GM12864 (cell line): ENCODE measurements at regions not wholly inside any gene's neighbourhood (a gene's known extent, or its start where the extent isn't known, plus 50 kb on each side); places are given as distances from the start of the nearest gene placed in this dataset.
"Not testable (repeated sequence)": the region's sequence is repeated elsewhere in the genome, so short reads cannot be mapped to it uniquely, and the experiment has no call there.

ENCODE experiments used
- DNase-seq: peaks from one replicate; pipeline ENCODE4 v3.0.0-alpha.2; 2011; ENCODE audit warnings: low read depth
- H3K4me3 ChIP-seq: 2 replicates; pipeline ENCODE4 v1.5.1; 2011; ENCODE audit warnings: mild to moderate bottlenecking, low read depth, low read length, control low read depth
- TF ChIP-seq, protein P1 (sequence below): IDR thresholded peaks from 2 replicates; pipeline ENCODE4 v1.5.1; 2011; ENCODE audit warnings: low read depth, mild to moderate bottlenecking, moderate library complexity, low read length, control low read depth, inconsistent platforms; ENCODE audit errors: missing control alignments

DNA sequence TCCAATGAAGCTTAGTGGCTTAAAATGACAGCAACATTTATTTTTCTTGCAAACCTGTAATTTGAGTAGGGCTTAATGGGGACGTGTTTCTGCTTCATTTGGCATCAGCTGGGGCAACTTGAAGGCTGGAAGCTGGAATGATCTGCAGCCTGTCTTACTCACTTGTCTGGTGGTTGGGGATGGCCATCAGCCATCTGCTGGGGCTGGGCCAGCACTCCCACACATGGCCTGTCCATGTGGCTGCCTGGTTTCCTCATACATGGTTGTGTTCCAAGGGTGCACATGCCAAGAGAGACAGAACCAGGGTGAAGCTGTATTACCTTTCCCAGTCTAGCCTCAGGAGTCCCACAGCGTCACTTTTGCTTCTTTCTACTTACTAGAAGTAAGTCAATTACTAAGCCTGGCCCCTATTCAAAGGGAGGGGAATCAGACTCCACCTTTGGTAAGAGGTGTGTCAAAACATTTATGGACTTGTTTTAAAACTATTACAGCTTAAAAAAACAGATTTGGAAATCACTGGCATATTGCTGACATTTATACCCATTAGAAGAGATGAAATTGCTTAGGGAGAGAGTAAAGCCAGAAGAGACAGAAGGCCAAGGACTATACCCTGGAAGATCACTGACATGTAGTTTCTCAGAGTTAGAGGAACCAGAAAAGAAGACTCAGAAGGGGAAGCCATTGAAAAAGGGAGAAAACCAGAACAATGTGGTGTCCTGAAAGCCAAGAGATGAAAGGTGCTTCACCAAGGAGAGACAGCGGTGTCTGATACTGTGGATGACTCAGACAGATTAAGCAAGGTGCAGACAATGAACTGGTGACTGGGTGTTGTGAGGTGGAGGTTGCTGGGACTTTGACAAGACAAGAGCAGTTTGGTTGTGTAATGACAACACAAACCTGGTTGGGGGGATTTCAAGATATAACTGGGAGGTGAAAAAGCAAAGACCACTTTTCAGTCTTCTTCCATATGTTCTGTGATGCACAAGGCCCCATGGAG is 345.2 kb downstream of the GJA1 start:
- DNase-seq, result no peak
- no peak overlapping the region for H3K4me3 ChIP-seq
- TF ChIP-seq, protein P1, sequence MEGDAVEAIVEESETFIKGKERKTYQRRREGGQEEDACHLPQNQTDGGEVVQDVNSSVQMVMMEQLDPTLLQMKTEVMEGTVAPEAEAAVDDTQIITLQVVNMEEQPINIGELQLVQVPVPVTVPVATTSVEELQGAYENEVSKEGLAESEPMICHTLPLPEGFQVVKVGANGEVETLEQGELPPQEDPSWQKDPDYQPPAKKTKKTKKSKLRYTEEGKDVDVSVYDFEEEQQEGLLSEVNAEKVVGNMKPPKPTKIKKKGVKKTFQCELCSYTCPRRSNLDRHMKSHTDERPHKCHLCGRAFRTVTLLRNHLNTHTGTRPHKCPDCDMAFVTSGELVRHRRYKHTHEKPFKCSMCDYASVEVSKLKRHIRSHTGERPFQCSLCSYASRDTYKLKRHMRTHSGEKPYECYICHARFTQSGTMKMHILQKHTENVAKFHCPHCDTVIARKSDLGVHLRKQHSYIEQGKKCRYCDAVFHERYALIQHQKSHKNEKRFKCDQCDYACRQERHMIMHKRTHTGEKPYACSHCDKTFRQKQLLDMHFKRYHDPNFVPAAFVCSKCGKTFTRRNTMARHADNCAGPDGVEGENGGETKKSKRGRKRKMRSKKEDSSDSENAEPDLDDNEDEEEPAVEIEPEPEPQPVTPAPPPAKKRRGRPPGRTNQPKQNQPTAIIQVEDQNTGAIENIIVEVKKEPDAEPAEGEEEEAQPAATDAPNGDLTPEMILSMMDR, result no peak

DNA sequence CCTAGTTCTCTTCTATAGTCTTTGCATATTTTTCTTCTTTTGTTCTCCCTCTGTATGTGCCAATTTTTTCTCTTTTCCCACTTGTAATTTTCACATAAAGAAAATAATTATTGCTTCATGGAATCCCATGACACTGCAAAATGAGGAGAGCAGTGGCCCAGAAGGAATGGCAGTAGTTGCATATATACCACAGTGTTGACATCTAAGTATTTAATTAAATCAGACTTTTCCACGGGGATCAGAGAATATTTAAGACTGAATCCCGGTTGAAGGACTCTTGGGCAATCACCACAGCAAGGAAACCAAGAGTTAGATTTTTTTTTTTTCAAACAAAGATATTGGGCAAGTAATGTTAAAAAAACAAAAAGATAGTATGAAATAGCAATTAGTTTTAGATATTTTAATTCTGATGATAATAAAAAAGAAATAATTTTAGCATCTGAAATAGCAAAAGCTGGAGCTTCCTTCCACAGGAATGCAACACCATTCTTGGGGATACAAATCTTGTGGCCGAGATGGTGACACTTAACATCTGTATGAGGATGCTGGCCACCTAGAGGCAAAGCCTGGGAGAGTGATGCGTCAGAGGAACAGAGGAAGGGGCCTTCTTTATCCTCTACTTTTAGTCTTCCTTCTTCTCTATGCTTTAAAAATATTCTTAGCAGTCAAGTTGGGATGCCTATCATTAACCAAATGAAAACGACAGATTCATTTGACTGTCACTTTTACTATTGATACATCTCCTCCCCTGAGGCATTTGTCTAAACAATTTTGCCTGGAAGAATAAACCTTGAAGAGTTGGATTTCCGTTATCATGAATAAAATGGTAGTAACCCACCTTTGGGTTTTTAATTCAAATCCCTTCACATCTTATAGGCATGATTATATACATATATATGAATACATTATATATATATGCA is 356.2 kb downstream of the GJA1 start:
- H3K4me3 ChIP-seq, result no peak overlapping the region
- no peak for DNase-seq
- TF ChIP-seq, protein P1, result no peak

DNA sequence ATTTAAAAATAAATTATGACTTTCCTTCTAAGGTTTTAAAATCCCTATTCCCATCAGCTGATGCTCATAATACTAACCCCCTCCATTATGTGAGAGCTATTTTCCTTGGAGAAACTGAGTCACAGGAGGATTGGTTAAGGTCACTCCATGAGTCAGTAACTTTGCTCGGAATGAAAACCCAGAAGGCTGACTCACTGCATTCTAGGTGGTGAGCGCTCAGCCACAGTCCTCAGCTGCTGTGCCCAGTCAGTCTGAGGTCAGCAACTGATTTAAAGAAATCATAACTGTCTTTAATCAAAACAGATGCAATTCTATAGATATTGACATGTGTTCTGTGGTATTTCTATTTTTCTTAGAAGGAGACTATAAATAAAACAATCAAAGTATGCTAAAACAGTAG is 359.2 kb downstream of the GJA1 start:
- TF ChIP-seq, protein P1, result no peak
- DNase-seq, result no peak
- no peak overlapping the region for H3K4me3 ChIP-seq

DNA sequence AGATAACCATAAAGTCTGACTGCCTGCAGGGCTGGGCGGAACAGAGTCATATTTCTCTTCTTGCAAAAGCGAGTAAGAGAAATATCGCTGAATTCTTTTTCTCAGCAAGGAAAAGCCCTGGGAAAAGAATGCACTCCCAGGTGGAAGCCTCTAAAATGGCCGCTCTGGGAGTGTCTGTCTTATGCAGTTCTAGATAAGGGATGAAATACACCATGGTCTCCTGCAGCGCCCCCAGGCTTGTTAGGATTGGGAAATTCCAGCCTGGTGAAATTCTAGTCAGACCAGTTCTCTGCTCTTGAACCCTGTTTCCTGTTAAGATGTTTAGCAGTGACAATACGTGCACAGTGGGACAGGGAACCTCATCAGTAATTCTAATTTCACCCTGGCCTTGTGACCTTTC is 362.2 kb downstream of the GJA1 start:
- H3K4me3 ChIP-seq, DNase-seq: not testable (repeated sequence)

DNA sequence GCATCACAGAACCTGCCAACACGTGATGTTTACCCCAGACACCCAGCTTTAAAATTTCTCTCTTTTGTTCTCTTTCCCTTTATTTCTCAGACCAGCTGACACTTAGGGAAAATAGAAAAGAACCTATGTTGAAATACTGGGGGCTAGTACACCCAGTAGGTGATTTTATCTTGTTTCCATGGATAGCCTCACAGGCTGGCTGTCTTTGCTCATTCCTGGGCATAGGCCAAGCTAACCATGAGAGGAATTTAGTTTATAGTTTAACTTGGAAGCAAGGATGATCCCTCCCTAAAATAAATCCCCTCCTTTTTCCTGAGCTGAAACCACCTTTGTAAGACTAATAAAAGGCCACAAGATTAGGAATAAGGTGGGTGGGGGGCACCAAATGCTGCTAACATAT is 362.7 kb downstream of the GJA1 start:
- not testable (repeated sequence) for H3K4me3 ChIP-seq, DNase-seq

DNA sequence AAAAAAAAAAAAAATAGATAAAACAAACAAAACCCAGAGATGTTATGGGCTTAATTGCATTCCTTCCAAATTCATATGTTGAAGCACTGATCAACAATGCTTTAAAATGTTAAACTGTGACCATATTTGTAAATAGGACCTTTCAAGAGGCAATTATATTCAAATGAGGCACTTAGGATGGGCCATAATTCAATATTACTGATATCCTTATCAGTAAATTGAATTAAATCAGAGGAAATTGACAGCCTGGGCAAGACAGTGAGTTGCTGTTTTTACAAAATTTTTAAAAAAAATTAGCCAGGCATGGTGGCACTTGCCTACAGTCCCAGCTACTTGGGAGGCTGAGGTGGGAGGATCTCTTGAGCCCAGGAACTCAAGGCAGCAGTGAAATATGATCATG is 364.1 kb downstream of the GJA1 start:
- no peak for DNase-seq
- no peak overlapping the region for H3K4me3 ChIP-seq
- TF ChIP-seq, protein P1, result no peak

DNA sequence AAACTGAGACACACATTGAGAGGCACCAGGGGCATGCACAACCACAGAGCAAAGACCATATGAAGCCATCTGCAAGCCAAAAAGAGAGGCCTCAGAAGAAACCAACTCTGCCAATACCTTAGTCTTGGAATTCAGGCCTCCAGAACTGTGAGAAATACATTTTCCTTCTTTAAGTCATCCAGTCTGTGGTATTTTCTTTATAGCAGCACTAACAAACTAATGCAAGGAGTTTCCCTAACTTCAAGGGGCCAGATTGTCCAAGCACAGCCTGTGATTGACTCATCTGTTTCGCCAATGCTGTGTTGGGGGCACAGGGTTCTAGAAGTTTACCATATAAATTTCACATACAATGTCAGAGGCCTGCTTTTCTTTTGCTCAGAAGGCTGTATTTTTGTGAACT is 364.6 kb downstream of the GJA1 start:
- TF ChIP-seq, protein P1, result no peak
- no peak for DNase-seq
- no peak overlapping the region for H3K4me3 ChIP-seq
